ENCODE measurements at regions not wholly inside any gene's neighbourhood (a gene's known extent, or its start where the extent isn't known, plus 50 kb on each side); places are given as distances from the start of the nearest gene placed in this dataset.
A peak's percentile ranks its signal among the peaks of the same experiment; 100 is the strongest.

GRCh38 chr15:47182818-47183217 is 534.5 kb upstream of the SEMA6D start:
- no peaks in the 10 kb centered on the region for H3K36me3 ChIP-seq (ENCODE audit: control insufficient read depth, insufficient read depth, low read length)
- H3K27me3 ChIP-seq (ENCODE audit: control insufficient read depth, insufficient read depth, low read length) = no peaks in the 10 kb centered on the region
- WGBS (ENCODE audit: insufficient coverage) = 60% methylated on average over 2 of the region's 2 CpGs
- no peak for DNase-seq (ENCODE audit: low read depth in 4 of 6, low spot score in 6 of 6)
- no peak overlapping the region for H3K4me3 ChIP-seq (ENCODE audit: low read depth, low read length)
- H3K27ac ChIP-seq (ENCODE audit: low read depth, low read length) = no peak overlapping the region
- H3K4me1 ChIP-seq (ENCODE audit: control insufficient read depth, insufficient read depth, low read length) = peaks cover 7% of the 10 kb centered on the region
- H3K9me3 ChIP-seq (ENCODE audit: control insufficient read depth, insufficient read depth, low read length) = no peaks in the 10 kb centered on the region

GRCh38 chr15:47184003-47184907 is 533.0 kb upstream of the SEMA6D start:
- under 1% methylated on average over 83 of the region's 84 CpGs for WGBS (ENCODE audit: insufficient coverage)
- peaks cover 7% of the 10 kb centered on the region for H3K4me1 ChIP-seq (ENCODE audit: control insufficient read depth, insufficient read depth, low read length)
- no peaks in the 10 kb centered on the region for H3K36me3 ChIP-seq (ENCODE audit: control insufficient read depth, insufficient read depth, low read length)
- H3K9me3 ChIP-seq (ENCODE audit: control insufficient read depth, insufficient read depth, low read length) = no peaks in the 10 kb centered on the region
- peak in 5 of 6 donors; percentile 47 to 91 (median 75) for DNase-seq (ENCODE audit: low read depth in 4 of 6, low spot score in 6 of 6)
- peak overlapping the region; percentile 75 for H3K4me3 ChIP-seq (ENCODE audit: low read depth, low read length)
- H3K27me3 ChIP-seq (ENCODE audit: control insufficient read depth, insufficient read depth, low read length) = no peaks in the 10 kb centered on the region
- peak overlapping the region; percentile 89 for H3K27ac ChIP-seq (ENCODE audit: low read depth, low read length)

DNA sequence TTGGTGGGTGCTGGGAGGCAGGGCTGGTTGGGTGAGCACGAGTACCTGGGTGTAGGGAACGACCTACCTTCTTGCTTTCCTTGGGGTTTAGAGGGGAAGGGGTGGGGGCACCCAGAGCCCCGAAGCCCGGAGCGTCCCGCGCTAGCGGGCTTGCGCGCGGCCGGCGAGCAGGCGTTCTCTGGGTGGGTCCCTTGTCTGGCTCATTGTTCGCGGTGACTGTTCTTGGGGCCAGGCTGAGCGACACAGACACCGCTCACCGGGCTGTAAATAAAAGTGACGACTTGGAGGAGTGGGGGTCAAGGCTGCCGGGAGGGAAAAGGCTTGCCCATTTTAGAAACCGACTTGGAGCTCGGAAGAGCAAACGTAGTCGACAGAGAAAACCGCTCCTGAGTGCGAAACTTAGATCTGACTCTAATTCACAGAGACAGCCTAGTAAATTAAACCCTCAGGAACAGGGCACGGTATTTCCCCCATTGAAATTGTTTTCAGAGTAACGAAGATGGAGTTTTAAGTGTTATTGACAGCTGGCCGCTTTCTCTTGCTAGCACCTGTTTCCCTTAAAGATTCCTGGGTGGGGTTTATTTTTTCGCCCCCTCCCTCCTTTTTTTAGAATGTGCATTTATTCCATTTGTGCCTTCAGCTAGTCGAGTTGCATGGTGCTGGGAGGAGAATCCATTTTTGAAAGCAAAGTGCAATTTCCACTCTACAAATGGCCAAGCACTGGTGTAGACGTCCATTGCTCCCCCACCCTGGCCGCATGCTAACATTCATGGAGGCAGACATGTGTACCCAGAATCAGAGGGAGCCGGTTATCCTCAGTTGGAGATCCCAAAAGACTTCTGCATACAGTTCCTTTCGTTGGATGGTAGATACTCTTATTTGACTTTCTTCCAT is 532.1 kb upstream of the SEMA6D start:
- peak overlapping the region; percentile 89 for H3K27ac ChIP-seq (ENCODE audit: low read depth, low read length)
- under 1% methylated on average over 27 of the region's 36 CpGs for WGBS (ENCODE audit: insufficient coverage)
- H3K9me3 ChIP-seq (ENCODE audit: control insufficient read depth, insufficient read depth, low read length) = no peaks in the 10 kb centered on the region

DNA sequence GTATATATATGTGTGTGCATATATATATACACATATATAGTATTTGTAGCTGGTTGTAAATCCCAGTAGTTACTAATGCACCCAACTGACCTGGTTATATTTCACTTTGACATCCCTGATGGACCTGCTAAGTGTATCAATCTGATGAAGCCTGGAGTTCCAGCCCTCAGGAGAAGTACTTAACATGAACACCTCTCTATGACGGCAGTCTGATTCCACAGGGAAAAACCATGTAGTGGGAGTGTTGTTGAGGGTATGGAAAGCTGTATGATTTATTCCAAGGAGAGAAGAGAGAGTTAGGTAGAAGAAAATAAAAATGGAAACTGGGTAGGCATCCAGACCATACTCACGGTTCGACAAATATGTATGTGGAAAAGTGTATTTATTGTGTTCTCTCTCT is 531.2 kb upstream of the SEMA6D start:
- Histone ChIP-seq H3K27me3 (ENCODE audit: control insufficient read depth, insufficient read depth, low read length) (no peaks in the 10 kb centered on the region), H3K4me1 (ENCODE audit: control insufficient read depth, insufficient read depth, low read length) (peaks cover 7% of the 10 kb centered on the region), H3K27ac (ENCODE audit: low read depth, low read length) (no peak overlapping the region), H3K4me3 (ENCODE audit: low read depth, low read length) (peak overlapping the region; percentile 75), H3K36me3 (ENCODE audit: control insufficient read depth, insufficient read depth, low read length) (no peaks in the 10 kb centered on the region), H3K9me3 (ENCODE audit: control insufficient read depth, insufficient read depth, low read length) (no peaks in the 10 kb centered on the region)
- DNase-seq (ENCODE audit: low read depth in 4 of 6, low spot score in 6 of 6) = peak in 2 of 6 donors; percentile 43 to 79
- WGBS (ENCODE audit: insufficient coverage) = 0% methylated on average over 1 of the region's 3 CpGs

More for the DNA sequence above, 532.1 kb upstream of the SEMA6D start:
- peak in 3 of 6 donors; percentile 59 to 86 (median 78) for DNase-seq (ENCODE audit: low read depth in 4 of 6, low spot score in 6 of 6)
- Histone ChIP-seq H3K36me3 (ENCODE audit: control insufficient read depth, insufficient read depth, low read length) (no peaks in the 10 kb centered on the region), H3K4me1 (ENCODE audit: control insufficient read depth, insufficient read depth, low read length) (peaks cover 7% of the 10 kb centered on the region), H3K27me3 (ENCODE audit: control insufficient read depth, insufficient read depth, low read length) (no peaks in the 10 kb centered on the region), H3K4me3 (ENCODE audit: low read depth, low read length) (peak overlapping the region; percentile 75)

DNA sequence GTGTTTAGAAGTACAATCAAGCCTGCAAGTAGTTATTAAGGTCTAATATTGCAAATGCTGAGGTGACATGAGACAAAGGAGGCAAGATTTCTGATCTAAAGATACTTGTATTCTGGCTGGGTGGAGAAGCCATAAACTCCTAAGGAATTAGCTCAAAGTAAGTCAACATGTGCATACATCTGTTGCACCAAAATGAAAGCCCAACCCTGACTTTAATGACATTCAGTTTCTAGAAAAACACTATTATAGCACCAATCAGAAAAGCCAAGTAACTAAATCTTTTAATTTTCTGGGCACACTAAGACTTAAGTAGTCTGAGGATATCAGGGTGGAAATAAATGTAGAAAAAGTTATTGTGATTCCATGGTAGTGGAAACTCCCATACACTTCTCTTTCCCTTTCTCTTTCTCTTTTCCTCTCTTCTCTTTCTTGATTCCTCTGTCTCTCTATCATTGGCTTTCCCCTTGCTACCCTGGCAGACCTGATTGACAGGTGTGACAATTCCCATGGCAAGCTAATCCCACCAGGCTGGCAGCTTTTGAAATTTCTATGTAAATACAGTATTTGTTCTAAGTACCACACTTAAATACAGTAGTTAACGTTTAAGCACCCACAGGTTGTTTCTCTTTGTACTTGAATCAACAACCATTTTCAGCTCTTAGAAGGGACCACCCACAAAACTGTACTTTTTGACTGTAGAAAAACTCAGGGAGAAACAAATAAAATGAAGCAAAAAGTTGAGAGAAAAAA is 528.4 kb upstream of the SEMA6D start:
- no peaks in the 10 kb centered on the region for H3K27me3 ChIP-seq (ENCODE audit: control insufficient read depth, insufficient read depth, low read length)
- WGBS (ENCODE audit: insufficient coverage) = no CpG with 5 or more reads among the region's 1 CpG
- peaks cover 4% of the 10 kb centered on the region for H3K4me1 ChIP-seq (ENCODE audit: control insufficient read depth, insufficient read depth, low read length)
- no peak for DNase-seq (ENCODE audit: low read depth in 4 of 6, low spot score in 6 of 6)
- no peak overlapping the region for H3K4me3 ChIP-seq (ENCODE audit: low read depth, low read length)
- no peaks in the 10 kb centered on the region for H3K9me3 ChIP-seq (ENCODE audit: control insufficient read depth, insufficient read depth, low read length)
- no peaks in the 10 kb centered on the region for H3K36me3 ChIP-seq (ENCODE audit: control insufficient read depth, insufficient read depth, low read length)
- no peak overlapping the region for H3K27ac ChIP-seq (ENCODE audit: low read depth, low read length)

- Histone ChIP-seq H3K4me3 (ENCODE audit: low read depth, low read length) (no peak overlapping the region), H3K27ac (ENCODE audit: low read depth, low read length) (no peak overlapping the region), H3K36me3 (ENCODE audit: control insufficient read depth, insufficient read depth, low read length) (no peaks in the 10 kb centered on the region), H3K27me3 (ENCODE audit: control insufficient read depth, insufficient read depth, low read length) (no peaks in the 10 kb centered on the region), H3K4me1 (ENCODE audit: control insufficient read depth, insufficient read depth, low read length) (peaks cover 6% of the 10 kb centered on the region), H3K9me3 (ENCODE audit: control insufficient read depth, insufficient read depth, low read length) (no peaks in the 10 kb centered on the region)
- peak in 2 of 6 donors; percentile 59 to 83 for DNase-seq (ENCODE audit: low read depth in 4 of 6, low spot score in 6 of 6)
- no CpG with 5 or more reads among the region's 2 CpGs for WGBS (ENCODE audit: insufficient coverage)
Observed at GRCh38 chr15:47194718-47195117, 522.6 kb upstream of the SEMA6D start.

DNA sequence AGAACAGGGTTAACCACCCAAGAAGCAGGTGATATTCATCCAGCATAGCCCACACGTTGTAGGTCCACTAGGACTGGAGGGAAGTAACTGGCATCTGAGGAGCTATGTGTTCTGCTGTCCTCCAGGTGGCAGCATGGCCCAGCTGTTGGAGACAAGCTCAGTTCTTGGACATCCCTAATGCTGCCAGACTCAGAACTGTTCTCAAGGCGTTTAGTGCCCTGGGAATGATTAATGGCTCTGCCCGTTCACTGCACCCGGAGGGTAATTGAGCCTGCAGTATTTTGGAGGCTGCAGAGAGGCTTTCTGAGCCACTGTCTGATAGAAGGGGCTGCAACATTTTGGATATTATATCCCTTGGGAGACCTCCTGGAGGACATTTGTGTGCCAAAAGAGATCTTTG is 521.3 kb upstream of the SEMA6D start:
- Histone ChIP-seq H3K27ac (ENCODE audit: low read depth, low read length) (peak overlapping the region; percentile 52), H3K4me3 (ENCODE audit: low read depth, low read length) (peak overlapping the region; percentile 12), H3K9me3 (ENCODE audit: control insufficient read depth, insufficient read depth, low read length) (no peaks in the 10 kb centered on the region), H3K36me3 (ENCODE audit: control insufficient read depth, insufficient read depth, low read length) (no peaks in the 10 kb centered on the region), H3K4me1 (ENCODE audit: control insufficient read depth, insufficient read depth, low read length) (peaks cover 6% of the 10 kb centered on the region), H3K27me3 (ENCODE audit: control insufficient read depth, insufficient read depth, low read length) (no peaks in the 10 kb centered on the region)
- 0% methylated on average over 4 of the region's 4 CpGs for WGBS (ENCODE audit: insufficient coverage)
- DNase-seq (ENCODE audit: low read depth in 4 of 6, low spot score in 6 of 6) = peak; percentile 71 to 97 (median 87)

- no peaks in the 10 kb centered on the region for H3K9me3 ChIP-seq (ENCODE audit: control insufficient read depth, insufficient read depth, low read length)
- H3K27me3 ChIP-seq (ENCODE audit: control insufficient read depth, insufficient read depth, low read length) = no peaks in the 10 kb centered on the region
- DNase-seq (ENCODE audit: low read depth in 4 of 6, low spot score in 6 of 6) = no peak
- WGBS (ENCODE audit: insufficient coverage) = no CpG with 5 or more reads among the region's 1 CpG
- no peak overlapping the region for H3K27ac ChIP-seq (ENCODE audit: low read depth, low read length)
- H3K36me3 ChIP-seq (ENCODE audit: control insufficient read depth, insufficient read depth, low read length) = no peaks in the 10 kb centered on the region
- H3K4me1 ChIP-seq (ENCODE audit: control insufficient read depth, insufficient read depth, low read length) = peaks cover 5% of the 10 kb centered on the region
- no peak overlapping the region for H3K4me3 ChIP-seq (ENCODE audit: low read depth, low read length)
Observed at GRCh38 chr15:47203993-47204392, 513.3 kb upstream of the SEMA6D start.

GRCh38 chr15:47206358-47206978 is 510.8 kb upstream of the SEMA6D start:
- Histone ChIP-seq H3K4me1 (ENCODE audit: control insufficient read depth, insufficient read depth, low read length) (peaks cover 5% of the 10 kb centered on the region), H3K27ac (ENCODE audit: low read depth, low read length) (no peak overlapping the region), H3K4me3 (ENCODE audit: low read depth, low read length) (no peak overlapping the region), H3K9me3 (ENCODE audit: control insufficient read depth, insufficient read depth, low read length) (no peaks in the 10 kb centered on the region), H3K36me3 (ENCODE audit: control insufficient read depth, insufficient read depth, low read length) (no peaks in the 10 kb centered on the region), H3K27me3 (ENCODE audit: control insufficient read depth, insufficient read depth, low read length) (no peaks in the 10 kb centered on the region)
- 34% methylated on average over 7 of the region's 7 CpGs for WGBS (ENCODE audit: insufficient coverage)
- peak in 1 of 6 donors; percentile 42 for DNase-seq (ENCODE audit: low read depth in 4 of 6, low spot score in 6 of 6)

All from spinal cord (tissue), 9 donors.